Medulla oblongata (tissue), 1 donor: ENCODE measurements at regions not wholly inside any gene's neighbourhood (a gene's known extent, or its start where the extent isn't known, plus 50 kb on each side); places are given as distances from the start of the nearest gene placed in this dataset.
"Not testable (repeated sequence)": the region's sequence is repeated elsewhere in the genome, so short reads cannot be mapped to it uniquely, and the experiment has no call there.

Source experiments
- DNase-seq: peaks from one replicate; pipeline ENCODE4 v3.0.0-alpha.2; 2015; ENCODE audit errors: extremely low spot score

DNA sequence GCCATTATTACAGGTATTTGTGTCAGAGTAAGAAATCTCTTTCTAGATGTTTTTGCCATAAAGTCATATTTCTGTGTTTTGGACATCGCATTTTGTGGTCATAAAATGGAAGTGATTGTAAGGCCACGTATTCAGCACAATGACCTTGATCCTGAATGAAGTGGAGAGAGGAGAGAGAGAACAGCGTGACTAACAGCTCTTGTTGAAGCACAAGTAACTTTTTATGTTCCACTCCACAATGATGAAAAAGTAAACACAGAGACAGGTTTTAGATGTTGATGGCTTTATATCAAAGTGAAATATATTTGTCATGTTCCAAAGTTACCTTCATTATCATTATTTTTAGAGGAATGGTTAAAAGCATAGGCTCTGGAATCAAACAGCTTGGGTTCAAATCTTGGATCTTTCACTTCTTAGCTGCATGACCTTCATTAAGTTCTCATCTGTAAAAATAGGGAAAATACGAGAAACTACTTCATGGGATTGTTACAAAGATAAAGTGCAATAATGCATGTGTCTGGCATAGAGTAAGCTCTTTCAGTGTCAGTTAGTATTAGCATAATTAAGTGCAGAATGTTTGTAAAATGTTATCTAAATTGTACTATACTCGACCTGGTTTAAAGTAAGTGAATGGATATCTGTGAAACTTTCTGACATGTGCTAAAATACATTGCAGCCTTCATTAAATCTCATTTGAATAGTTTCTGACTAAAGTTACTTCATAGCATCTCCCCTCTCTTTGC lies 341.5 kb upstream of the DNAJC19 start:
- peak; percentile 53 for DNase-seq

DNA sequence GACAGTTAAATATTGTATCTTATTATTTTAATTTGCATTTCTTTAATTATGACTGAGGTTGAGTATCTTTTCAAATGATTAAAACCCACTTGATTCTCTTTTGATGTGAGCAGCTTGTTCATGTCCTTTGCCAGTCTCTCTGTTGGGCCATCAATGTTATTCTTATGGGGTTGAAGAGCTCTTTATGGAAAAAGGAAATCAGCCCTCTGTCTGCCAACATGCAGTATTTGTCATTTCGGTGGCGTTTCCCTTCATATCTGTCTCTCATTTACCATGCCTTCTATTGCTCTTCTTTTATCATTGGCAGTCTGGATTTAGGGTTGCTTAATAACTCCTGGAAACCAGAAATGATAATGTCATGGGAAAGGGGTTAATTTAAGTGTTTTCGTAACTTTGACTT lies 340.7 kb upstream of the DNAJC19 start:
- DNase-seq, result peak; percentile 32

DNA sequence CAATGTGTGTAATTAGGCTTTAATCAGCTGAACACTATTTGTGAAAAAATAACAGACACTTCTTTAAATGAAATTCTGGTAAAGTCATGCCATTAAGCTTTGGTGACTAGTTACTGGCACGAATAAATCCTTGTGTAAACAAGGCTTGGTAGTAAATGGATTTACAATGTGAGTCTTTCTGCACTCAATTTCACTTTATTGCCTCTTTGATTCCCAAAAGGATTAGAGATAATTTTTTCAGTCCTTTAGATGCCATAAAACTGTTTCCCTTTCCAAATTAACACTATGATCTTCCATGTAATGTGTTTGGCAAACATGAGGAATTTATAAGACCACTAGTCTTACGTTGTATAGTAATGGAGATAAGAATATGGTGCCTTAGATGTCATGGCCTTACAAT lies 339.5 kb upstream of the DNAJC19 start:
- DNase-seq, result peak; percentile 14

DNA sequence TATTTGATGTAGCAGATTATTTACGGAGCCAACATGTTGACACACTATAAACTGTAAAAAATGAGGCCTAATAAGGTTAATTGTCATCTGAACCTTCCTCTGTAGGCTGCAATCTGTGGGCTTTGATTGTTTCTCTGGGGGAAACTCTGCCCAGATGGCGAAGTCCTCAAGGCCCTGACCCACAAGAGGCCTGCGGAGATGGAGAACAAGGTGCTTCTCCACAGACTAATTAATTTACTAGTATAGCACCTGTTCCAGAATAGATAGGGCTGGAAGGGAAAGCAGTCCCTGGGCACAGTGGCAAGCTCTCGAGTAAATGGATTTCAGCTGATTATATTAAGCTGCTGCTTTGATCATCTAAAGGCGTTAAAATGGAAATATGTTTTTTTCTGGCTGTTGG lies 338.8 kb upstream of the DNAJC19 start:
- DNase-seq, result peak; percentile 17

DNA sequence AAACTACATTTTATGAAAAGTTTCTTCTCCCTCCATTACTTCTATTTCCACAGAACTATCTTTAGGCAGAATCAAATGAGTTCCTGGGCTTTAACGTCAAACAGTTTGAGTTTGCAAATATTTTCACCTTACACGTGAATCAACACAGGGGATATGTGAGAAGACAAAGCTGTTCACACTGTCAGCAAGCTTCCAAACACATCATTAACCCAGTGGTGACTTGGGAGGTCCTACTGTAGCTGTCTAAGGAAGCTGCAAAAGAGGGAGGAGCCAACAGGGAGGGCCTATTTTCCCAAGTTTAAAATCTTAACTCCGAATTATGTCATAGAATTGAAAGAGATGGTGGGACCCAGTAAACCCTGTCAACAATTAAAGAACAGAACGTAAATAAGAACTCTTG lies 337.8 kb upstream of the DNAJC19 start:
- peak; percentile 23 for DNase-seq

DNA sequence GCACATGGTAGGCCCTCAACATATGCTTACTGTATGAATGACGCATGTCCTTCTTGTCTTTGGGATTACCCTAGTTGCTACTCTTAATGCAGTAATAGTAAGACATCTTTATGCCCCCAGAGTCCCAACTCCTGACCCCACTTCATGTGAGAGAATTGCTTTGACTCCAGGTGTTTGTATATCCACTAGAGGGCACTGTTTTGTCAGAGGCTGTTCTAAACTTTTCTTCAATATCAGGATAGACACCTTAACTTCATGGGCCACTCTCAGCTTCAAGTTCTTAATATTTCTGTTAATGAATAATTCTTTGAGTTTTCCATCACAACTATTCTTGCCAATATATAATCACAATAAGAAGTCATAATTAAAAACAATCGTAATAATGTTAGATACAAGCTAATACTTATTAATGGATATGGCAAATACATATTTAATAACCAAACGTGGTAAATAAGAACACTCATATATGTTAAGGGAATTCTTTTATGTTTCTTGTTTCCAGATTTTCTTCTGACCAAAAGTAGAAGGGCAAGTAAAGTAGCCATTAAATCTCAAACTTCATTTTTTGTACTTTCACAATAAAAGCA lies 337.2 kb upstream of the DNAJC19 start:
- DNase-seq, result peak; percentile 88

DNA sequence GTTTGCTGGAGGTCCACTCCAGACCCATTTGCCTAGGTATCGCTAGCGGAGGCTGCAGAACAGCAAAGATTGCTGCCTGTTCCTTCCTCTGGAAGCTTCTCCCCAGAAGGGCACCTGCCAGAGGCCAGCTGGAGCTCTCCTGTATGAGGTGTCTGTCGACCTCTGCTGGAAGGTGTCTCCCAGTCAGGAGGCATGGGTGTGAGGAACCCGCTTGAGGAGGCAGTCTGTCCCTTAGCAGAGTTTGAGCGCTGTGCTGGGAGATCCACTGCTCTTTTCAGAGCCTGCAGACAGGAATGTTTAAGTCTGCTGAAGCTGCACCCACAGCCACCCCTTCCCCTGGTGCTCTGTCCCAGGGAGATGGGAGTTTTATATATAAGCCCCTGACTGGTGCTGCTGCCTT lies 335.0 kb upstream of the DNAJC19 start:
- not testable (repeated sequence) for DNase-seq

DNA sequence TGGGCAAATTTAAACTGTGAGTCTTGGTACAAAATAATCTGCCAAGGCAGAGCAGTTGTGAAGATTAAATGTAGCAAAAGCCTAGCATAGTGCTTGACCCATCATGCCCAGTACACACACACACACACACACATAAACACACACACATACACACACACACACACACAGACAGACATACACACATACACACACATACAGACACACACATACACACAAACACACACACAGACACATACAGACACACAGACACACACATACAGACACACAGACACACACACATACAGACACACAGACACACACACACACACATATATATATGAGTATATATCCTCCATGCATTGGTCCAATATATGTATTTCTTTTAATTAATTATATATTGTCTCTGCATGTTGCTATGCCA lies 328.8 kb upstream of the DNAJC19 start:
- DNase-seq, result no peak

DNA sequence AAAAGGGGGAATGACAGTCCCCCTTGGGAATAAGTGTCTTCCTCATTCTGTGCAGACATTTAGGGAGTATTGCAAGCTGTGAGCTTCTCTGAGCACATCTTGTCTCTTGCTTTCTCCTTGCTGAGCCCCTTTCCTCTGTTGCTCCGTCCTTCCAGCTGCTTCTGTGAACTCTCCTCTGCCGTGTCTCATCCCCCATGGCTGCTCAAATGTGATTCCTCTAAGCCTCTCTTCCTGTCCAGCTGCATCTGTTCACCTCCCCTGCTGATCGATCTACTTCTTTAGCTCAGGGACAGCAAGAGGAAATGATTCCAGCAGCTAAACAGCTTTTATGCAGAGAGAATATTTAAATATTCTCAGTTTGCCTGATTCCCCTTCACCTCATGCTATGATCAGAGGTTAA lies 328.0 kb upstream of the DNAJC19 start:
- DNase-seq, result no peak

DNA sequence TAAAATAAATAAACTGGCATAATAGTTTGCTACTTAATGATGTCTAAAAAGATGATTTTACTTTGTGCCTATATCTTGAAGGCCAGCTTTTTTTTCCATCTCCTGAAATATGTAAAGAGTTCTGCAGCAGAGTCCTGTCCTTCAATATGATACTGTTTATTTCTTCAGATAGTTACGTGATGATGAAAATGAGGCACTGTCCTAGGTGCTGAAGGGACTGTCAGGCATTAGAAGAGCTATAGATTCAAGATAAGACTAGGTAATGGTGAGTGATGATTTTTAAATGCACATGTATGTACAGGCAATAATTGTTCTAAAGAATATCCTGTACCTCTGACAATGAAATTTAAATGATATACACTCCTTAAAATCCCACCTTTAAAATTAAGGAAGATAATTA lies 326.9 kb upstream of the DNAJC19 start:
- DNase-seq, result no peak

DNA sequence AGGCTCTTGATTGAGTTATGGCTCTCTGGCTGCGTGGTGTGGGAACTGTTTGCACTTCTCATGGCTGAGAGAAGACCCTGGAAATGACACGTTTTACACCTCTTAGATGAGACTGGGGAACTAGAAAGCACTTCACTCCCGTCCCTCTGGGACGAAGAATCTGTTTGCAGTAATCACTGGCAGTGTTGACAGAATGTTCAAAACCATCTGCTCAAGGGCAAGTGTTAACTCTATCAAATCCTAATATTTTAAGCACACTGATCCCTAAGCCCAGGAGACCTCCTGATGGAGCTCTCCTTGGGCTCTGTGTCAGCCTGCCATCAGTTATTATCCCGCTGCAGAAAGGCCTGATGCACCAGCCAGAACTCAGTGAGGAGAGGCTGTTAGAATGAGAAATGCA lies 323.8 kb upstream of the DNAJC19 start:
- DNase-seq, result no peak

DNA sequence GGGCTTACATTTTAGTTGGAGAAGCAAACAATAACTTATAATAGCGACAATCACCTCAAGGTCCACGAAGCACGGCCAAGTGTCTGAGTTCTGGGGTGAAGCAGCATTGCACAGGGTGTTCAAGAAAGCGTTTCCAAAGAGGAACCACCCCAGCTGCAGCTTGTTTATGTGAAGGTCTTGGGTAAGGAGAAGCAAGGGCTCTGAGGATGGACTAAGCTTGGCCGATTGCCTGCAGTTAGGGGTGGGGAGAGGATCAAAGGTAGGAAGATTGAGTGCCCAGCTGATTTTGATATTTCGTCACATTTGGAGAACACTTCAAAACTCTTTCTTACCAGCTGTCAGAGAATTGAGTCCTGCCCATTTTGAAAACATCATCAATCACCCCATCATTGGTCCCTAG lies 321.6 kb upstream of the DNAJC19 start:
- no peak for DNase-seq

DNA sequence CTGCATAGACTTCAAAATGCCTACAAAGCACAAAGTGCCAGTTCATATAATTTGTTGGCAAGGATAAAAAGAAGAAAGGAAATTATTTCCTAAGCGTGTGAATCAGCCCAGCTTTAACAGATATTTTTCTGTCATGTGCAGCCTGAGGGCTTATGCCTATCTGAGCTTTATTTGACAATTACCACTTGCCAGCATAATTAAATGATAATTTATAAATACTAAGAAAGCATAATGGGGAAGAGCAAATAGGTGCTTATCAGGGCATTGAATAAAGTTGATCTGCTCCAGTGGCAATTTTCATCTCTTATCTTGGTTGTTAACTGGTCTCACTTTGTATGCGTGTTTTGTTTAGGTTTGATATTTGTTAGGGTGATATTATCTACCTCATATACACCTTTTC lies 313.4 kb upstream of the DNAJC19 start:
- no peak for DNase-seq

DNA sequence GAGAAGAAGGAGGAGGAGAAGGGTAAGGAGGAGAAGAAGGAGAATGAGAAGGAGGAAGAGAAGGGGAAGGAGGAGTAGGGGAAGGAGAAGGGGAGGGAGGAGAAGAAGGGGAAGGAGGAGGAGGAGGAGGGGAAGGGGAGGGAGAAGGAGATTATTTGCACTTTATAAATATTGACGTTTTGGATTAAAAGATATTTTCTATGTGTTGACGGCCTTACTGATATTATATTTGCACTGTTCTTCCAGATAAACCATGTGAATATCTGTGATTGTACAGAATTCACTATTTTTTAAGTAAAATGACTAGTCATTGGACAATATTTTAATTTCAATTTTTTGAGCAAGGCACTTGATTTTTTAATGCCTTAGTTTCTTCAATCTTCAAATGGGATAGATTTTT lies 310.5 kb upstream of the DNAJC19 start:
- no peak for DNase-seq

DNA sequence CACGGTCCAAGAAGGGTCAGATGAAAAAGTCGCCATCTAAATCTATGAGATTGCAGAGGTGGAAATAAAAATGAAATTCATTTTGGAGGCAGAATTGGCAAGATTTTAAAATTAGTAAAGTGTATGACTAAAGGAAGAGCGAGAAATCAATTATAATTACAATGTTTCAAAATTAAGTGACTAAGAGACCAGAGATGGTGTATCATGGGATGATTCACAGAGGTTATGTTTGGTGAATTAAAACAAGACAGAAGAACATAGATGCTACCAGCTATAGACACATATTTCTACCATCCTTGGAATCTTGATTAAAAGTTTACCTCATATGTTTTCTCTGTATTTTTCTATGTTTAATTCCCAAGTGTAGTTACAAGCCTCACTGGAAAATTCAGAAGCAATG lies 308.9 kb upstream of the DNAJC19 start:
- no peak for DNase-seq

DNA sequence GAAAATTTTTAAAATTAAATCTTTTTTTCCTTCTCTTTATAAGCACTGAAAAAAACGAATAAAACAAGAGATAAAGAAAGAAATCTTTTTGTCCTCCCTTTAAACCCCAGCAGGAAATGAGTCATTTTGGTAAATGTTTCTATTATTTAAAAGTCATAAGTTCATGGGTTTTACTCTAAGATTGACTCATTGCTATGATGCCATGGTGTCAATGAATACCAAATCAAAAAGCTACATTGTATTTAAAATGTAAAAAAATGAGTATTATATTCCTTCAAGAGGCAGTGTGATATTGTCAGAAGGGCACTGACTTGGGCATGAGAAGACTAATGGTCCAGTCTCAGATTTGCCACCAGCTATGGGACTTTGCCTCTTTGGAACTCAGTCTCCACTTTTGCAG lies 303.4 kb upstream of the DNAJC19 start:
- DNase-seq, result no peak

DNA sequence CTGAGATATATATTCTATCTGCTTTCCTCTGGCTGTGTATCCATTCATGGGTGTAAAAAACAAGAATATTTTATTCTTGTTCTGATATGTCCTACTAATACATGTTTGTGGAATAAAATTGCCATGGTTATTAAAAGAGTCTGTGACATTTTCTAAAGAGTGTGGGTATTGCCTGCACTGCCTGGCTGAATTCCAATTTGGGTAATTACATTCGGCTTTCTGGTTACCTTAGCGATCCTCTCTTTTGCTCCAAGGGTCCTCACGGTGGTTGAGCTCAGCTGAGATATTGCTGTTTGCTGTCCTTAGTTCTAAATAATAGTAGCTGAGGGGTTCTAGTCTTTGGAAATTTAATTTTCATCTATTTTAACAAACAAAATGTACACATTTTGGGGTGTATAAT lies 301.4 kb upstream of the DNAJC19 start:
- DNase-seq, result no peak

DNA sequence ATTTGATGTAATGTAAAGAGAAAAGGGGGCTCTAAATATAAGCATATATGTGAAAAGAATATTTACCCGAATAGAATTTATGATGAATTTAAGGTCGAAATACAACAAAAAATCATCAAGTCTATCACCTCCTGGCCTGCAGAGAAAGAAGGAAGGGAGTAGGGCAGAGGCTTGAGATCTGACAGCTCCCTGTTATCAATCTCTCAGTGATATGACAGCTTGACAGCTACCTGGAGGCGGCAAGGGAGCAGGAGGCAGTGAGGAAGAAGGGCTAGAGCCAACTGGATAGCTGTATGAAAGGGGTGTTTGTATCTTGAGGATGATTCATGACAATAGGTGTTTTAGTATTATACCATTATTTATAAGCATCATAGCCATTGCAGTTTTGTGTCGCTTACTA lies 299.8 kb upstream of the DNAJC19 start:
- DNase-seq, result no peak

DNA sequence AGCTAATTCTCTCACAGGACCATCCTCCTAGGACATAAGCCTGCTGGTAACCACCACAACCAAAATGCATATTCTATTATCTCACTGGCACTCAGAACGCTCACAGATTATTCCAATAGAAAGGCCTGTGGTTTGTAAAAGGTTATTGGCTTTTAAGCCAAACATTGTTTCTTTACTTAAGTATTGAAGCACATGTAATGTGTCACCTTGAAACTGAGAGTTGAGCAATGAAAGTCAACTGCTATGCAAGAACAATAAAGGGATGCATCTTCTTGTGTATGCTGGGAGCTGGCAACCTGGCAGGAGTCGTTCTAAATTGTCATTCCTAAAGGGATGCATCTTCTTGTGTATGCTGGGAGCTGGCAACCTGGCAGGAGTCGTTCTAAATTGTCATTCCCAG lies 298.6 kb upstream of the DNAJC19 start:
- DNase-seq, result no peak

DNA sequence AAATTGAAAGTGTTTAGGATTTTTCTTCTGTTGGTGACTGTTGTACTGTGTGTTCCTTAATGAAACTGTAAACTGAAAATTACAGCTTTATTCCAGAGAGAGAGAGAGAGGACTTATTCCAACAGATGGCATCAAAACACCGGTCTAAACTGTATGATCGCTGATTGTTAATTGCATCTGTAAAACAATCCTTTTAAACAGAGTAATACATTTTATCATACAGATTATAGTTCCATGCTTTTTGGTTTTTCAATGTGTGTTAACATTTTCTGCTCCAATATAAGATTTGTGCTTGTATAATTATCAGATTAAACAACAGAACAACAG lies 289.7 kb upstream of the DNAJC19 start:
- peak; percentile 54 for DNase-seq

DNA sequence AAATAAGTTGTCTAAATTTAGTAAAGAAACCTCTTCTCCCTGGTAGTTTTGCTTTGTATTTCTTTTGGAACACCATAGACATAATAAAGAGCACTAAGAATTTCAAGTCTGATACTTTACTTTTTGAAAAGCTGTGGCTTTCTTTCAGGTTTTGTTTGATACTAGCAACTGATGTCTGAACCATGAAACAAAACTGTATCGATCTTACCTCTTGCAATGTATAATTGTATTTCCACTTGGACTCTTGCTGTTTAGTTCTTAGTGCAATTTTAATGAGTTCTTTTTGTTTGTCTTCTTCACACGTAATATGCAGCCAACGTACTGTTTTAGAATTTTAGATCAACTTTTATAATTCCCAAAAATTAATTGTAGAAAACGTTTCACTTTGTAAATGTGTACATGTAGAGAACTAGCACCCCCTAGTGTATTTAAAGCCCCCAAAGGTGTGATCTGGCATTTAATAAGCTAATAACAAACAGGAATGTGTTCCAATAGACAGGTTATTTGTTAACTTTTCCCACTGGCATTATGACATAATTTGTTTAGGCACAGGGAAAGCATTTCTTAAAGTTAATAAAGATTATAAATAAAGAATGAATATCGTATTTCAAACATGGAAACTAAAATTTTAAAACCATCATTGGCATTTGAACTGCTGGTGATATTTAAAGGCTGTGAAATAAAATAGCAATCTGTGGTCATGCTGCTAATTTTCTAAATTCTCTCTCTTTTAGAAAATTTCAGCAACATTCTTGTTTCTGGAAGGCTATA lies 289.1 kb upstream of the DNAJC19 start:
- DNase-seq, result peak; percentile 45

DNA sequence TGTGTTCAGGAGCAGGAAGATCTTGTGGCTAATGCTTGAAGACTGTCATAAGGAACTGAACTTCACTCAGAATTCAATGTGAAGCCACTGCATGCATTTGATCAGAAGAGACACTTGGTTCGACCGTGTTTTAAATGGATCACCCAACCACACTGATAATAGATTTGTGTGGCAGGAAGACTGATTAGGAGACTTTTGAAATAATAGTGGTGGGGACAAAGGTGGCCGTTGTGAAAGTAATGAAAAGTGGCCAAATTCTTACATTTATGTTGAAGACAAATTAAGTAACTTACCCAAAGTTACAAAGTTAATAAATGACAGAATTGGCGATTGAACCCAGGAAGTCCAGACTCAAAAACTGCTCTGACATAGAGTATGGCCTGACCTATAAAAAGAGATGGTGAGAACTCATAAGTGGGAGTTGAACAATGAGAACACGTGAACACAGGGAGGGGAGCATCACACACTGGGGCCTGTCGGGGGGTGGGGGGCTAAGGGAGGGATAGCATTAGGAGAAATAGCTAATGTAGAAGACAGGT lies 286.9 kb upstream of the DNAJC19 start:
- no peak for DNase-seq

DNA sequence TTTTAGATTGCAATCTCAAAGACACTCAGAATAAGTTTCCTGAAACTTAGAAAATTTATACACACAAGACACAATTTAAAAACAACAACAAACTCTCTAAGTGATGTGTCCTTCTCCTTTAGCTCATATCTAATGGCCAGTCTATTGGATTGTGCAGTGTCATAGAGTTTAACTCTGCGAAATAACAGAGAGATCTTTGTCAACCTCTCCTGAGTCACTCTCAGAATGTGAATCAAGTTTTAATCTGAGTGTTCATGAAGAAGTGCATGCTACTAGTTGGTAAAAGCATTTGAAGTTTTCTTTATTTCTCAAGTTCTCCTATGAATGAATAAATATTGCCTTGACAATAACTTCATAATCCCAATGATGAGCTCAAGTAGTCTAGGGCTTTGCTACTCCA lies 284.5 kb upstream of the DNAJC19 start:
- peak; percentile 38 for DNase-seq
